CD4-positive, alpha-beta memory T cell (primary cell): ENCODE measurements at regions not wholly inside any gene's neighbourhood (a gene's known extent, or its start where the extent isn't known, plus 50 kb on each side); places are given as distances from the start of the nearest gene placed in this dataset.

Experiments used
- CTCF ChIA-PET: fragments of 350-600 bp; sonication (Branson Sonifier 250); formaldehyde crosslinking; loops from one replicate; lab custom pipeline; 2021; ENCODE audit warnings: inconsistent platforms; ENCODE audit not compliant: partially characterized antibody; lab: Charles Lee
- POLR2A ChIA-PET: fragments of 350-600 bp; sonication (Branson Sonifier 250); formaldehyde crosslinking; loops from one replicate; lab custom pipeline; 2021; ENCODE audit not compliant: partially characterized antibody; lab: Charles Lee
- DNase-seq, 5 donors: peaks; one replicate each; pipeline versions ENCODE4 v3.0.0 to v3.0.0-alpha.2; 2020 to 2022; ENCODE audit warnings: mixed read lengths in 1 of 5
- H3K27ac ChIP-seq: one replicate; pipeline ENCODE4 v1.7.0; 2013; ENCODE audit warnings: low read depth, low read length
- H3K27me3 ChIP-seq: 2 replicates; pipeline ENCODE4 v1.7.0; 2013; ENCODE audit warnings: mild to moderate bottlenecking, low read length, moderate library complexity; ENCODE audit not compliant: insufficient read depth
- H3K36me3 ChIP-seq: 2 replicates; pipeline ENCODE4 v1.7.0; 2013; ENCODE audit warnings: mild to moderate bottlenecking, low read length, moderate library complexity; ENCODE audit not compliant: insufficient read depth
- H3K4me1 ChIP-seq: 2 replicates; pipeline ENCODE4 v1.7.0; 2013; ENCODE audit warnings: mild to moderate bottlenecking, low read length, moderate library complexity; ENCODE audit not compliant: insufficient read depth
- H3K4me3 ChIP-seq, 2 donors: one replicate each; pipeline ENCODE4 v1.7.0; 2013; ENCODE audit warnings: low read length in 2 of 2, mild to moderate bottlenecking in 1 of 2
- H3K9me3 ChIP-seq, 2 donors: one replicate each; pipeline ENCODE4 v1.7.0; 2013; ENCODE audit warnings: low read length in 2 of 2, control low read depth in 1 of 2; ENCODE audit not compliant: control insufficient read depth in 1 of 2
- H3K27ac Mint-ChIP-seq, 7 donors: one replicate each; pipeline ENCODE4 v1.8.0; 2020 to 2021; ENCODE audit warnings: mixed read lengths in 7 of 7, mild to moderate bottlenecking in 6 of 7, inconsistent platforms in 3 of 7, moderate library complexity in 3 of 7
- H3K27me3 Mint-ChIP-seq, 2 donors: one replicate each; pipeline ENCODE4 v1.8.0; 2020 to 2021; ENCODE audit warnings: mixed read lengths in 2 of 2
- H3K36me3 Mint-ChIP-seq, 2 donors: one replicate each; pipeline ENCODE4 v1.8.0; 2020 to 2021; ENCODE audit warnings: mixed read lengths in 2 of 2, inconsistent platforms in 1 of 2, mild to moderate bottlenecking in 1 of 2
- H3K4me1 Mint-ChIP-seq, 4 donors: one replicate each; pipeline ENCODE4 v1.8.0; 2020 to 2021; ENCODE audit warnings: mixed read lengths in 4 of 4, mild to moderate bottlenecking in 1 of 4
- H3K4me3 Mint-ChIP-seq, 8 donors: one replicate each; pipeline ENCODE4 v1.8.0; 2020 to 2021; ENCODE audit warnings: mixed read lengths in 8 of 8, mild to moderate bottlenecking in 7 of 8, moderate library complexity in 6 of 8, inconsistent platforms in 3 of 8
- H3K9me3 Mint-ChIP-seq, 8 donors: one replicate each; pipeline ENCODE4 v1.8.0; 2020 to 2021; ENCODE audit warnings: mixed read lengths in 8 of 8, mild to moderate bottlenecking in 5 of 8, inconsistent platforms in 3 of 8, moderate library complexity in 1 of 8
- intact Hi-C: fragments of 100-400 bp; cut with micrococcal nuclease; formaldehyde crosslinking; loops from one replicate; pipeline ENCODE4 v1.15.1; 2023

DNA sequence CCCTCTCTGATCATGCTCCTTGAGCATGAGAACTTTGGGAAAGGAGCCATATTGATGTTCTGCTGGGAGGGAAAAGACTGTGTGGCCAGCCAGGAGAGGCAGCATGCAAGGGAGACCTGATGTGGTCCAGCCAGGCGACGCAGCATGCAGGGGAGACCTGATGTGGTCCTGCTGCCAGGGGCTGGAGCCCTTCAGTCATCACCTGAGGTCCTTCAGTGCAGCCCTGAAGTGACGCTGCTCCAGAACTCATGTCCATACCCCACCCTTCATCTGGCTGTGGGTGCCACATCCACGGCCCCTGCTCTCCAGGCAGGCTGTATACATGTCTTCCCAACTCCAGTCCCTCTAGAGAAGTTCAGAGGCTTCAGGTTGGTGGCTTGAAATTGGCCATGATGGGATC is 134.4 kb downstream of the ERMARD start:
- intact Hi-C loops = no loop called here
- CTCF ChIA-PET = no interaction called here
- peaks cover 11 to 22% of the 10 kb centered on the region in 2 donors for H3K27me3 Mint-ChIP-seq

DNA sequence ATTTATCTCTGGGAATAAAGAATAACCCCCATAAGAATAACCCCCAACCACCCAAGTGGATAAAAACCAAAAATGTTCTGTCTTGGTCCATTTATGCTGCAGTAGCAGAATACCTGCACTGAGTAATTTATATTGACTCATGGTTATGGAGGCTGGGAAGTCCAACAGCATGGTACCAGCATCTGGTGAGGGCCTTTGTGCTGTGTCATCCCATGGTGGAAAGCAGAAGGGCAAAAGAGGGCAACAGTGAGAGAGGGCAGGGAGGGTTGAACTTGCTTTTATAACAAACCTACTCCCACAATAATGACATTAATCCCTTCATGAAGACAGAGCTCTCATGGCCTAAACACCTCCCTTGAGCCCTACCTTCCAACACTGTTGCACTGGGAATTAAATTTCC is 133.7 kb downstream of the ERMARD start:
- Histone ChIP-seq H3K4me3 (no peak overlapping the region), H3K27me3 (no peaks in the 10 kb centered on the region), H3K9me3 (no peaks in the 10 kb centered on the region), H3K36me3 (no peaks in the 10 kb centered on the region), H3K4me1 (no peaks in the 10 kb centered on the region), H3K27ac (no peak overlapping the region)
- ChIA-PET POLR2A (no interaction called here), CTCF (no interaction called here)
- no peak overlapping the region for H3K4me3 Mint-ChIP-seq
- DNase-seq = no peak
- no peak overlapping the region for H3K27ac Mint-ChIP-seq
- peaks cover 0 to 8% (median 0%) of the 10 kb centered on the region in 8 donors for H3K9me3 Mint-ChIP-seq
- intact Hi-C loops = no loop called here
- no peaks in the 10 kb centered on the region for H3K4me1 Mint-ChIP-seq
- H3K27me3 Mint-ChIP-seq = peaks cover 11 to 22% of the 10 kb centered on the region in 2 donors
- peaks cover 0 to 5% of the 10 kb centered on the region in 2 donors for H3K36me3 Mint-ChIP-seq

More for the DNA sequence above, 134.4 kb downstream of the ERMARD start:
- Histone ChIP-seq H3K9me3 (no peaks in the 10 kb centered on the region), H3K4me3 (no peak overlapping the region), H3K4me1 (no peaks in the 10 kb centered on the region), H3K27me3 (no peaks in the 10 kb centered on the region), H3K27ac (no peak overlapping the region), H3K36me3 (no peaks in the 10 kb centered on the region)
- H3K4me3 Mint-ChIP-seq = no peak overlapping the region
- POLR2A ChIA-PET = no interaction called here
- no peaks in the 10 kb centered on the region for H3K4me1 Mint-ChIP-seq
- peaks cover 0 to 11% (median under 1%) of the 10 kb centered on the region in 8 donors for H3K9me3 Mint-ChIP-seq
- peaks cover 0 to 5% of the 10 kb centered on the region in 2 donors for H3K36me3 Mint-ChIP-seq
- H3K27ac Mint-ChIP-seq = no peak overlapping the region
- DNase-seq = no peak

DNA sequence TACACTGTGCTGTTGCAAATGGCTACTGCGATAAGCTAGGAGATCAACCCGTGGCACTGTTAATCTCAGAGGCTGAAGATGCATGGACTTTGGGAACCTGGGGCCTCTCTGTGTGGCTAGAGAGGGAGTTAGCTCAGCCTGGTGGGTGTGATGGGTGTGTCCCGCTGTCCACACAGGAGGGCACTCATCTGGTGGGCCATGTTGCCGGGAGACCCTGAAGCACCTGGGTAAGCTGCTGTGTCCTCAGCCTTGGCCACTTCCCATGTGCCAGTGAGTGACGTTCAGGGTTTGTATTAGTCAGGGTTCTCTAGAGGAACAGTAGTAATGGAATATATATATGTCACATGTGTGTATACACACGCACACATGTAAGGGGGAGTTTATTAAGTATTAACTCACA is 132.7 kb downstream of the ERMARD start:
- intact Hi-C loops = no loop called here
- Mint-ChIP-seq H3K4me1 (no peaks in the 10 kb centered on the region), H3K36me3 (peaks cover 0 to 5% of the 10 kb centered on the region in 2 donors), H3K27me3 (peaks cover 11 to 22% of the 10 kb centered on the region in 2 donors), H3K27ac (no peak overlapping the region), H3K4me3 (no peak overlapping the region), H3K9me3 (peaks cover 0 to 5% (median 0%) of the 10 kb centered on the region in 8 donors)
- Histone ChIP-seq H3K9me3 (no peaks in the 10 kb centered on the region), H3K4me3 (no peak overlapping the region), H3K36me3 (no peaks in the 10 kb centered on the region), H3K27ac (no peak overlapping the region), H3K4me1 (no peaks in the 10 kb centered on the region), H3K27me3 (no peaks in the 10 kb centered on the region)
- DNase-seq = no peak
- ChIA-PET CTCF (no interaction called here), POLR2A (no interaction called here)

DNA sequence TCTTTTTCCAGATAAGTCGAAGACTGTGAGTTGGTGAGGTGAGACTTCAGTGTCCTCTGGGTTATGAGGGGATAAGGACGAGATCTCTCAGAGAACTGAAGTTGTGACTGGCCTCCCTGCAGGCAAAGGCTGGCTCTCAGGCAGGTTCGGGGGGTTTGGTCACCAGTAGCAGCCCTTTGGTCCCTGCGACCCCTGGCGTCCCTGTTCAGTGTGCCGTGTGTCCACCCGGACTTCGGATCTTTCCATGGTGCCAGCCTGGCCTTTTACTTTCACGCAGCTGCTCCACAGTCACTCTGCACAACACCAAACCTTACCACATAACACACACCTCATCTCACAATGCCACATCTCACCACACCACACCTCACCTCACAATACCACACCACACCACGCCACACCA is 131.9 kb downstream of the ERMARD start:
- no peaks in the 10 kb centered on the region for H3K4me1 Mint-ChIP-seq
- no peak overlapping the region for H3K27ac Mint-ChIP-seq
- peaks cover 12 to 22% of the 10 kb centered on the region in 2 donors for H3K27me3 Mint-ChIP-seq
- Histone ChIP-seq H3K27me3 (no peaks in the 10 kb centered on the region), H3K27ac (no peak overlapping the region), H3K4me1 (no peaks in the 10 kb centered on the region), H3K36me3 (no peaks in the 10 kb centered on the region), H3K4me3 (no peak overlapping the region), H3K9me3 (no peaks in the 10 kb centered on the region)
- H3K36me3 Mint-ChIP-seq = peaks cover 0 to 5% of the 10 kb centered on the region in 2 donors
- DNase-seq = no peak
- H3K4me3 Mint-ChIP-seq = no peak overlapping the region
- CTCF ChIA-PET = no interaction called here
- POLR2A ChIA-PET = no interaction called here
- peaks cover 0 to 5% (median 0%) of the 10 kb centered on the region in 8 donors for H3K9me3 Mint-ChIP-seq
- intact Hi-C loops = no loop called here

DNA sequence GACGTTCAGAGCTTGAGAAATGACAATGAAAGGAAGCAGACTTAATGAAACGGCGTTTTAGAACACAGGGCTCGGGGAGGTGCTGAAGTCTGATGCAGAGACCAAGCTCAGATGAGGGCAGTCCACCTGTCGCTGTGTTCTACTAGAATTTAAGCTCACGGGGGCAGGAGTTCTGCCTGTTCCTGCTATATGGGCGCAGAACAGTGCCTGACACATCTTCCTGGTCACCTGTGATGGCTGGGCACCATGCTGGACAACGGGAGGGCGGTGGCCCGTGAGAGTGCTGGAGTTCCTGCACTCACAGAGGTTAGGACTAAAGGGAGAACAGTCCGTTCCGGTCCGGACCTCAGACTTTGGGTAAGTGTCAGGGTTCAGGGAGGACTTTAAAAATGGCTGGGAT is 130.6 kb downstream of the ERMARD start:
- H3K27me3 Mint-ChIP-seq = peaks cover 12 to 21% of the 10 kb centered on the region in 2 donors
- no peaks in the 10 kb centered on the region for H3K27me3 ChIP-seq
- ChIA-PET CTCF (interaction anchor here (0.9 kb wide), 1 partner anchor 92 kb away, joined by 3 read pairs; no protein-coding TSS in a partner anchor), POLR2A (no interaction called here)
- no peaks in the 10 kb centered on the region for H3K9me3 ChIP-seq
- H3K36me3 ChIP-seq = no peaks in the 10 kb centered on the region
- H3K36me3 Mint-ChIP-seq = peaks cover 0 to 5% of the 10 kb centered on the region in 2 donors
- H3K27ac Mint-ChIP-seq = no peak overlapping the region
- DNase-seq = no peak
- H3K4me1 ChIP-seq = no peaks in the 10 kb centered on the region
- no peak overlapping the region for H3K27ac ChIP-seq
- intact Hi-C loops = no loop called here
- H3K4me3 Mint-ChIP-seq = no peak overlapping the region
- no peaks in the 10 kb centered on the region for H3K4me1 Mint-ChIP-seq
- H3K4me3 ChIP-seq = no peak overlapping the region
- peaks cover 0 to 5% (median 0%) of the 10 kb centered on the region in 8 donors for H3K9me3 Mint-ChIP-seq

GRCh38 chr6:169881398-169881797 is 130.0 kb downstream of the ERMARD start:
- POLR2A ChIA-PET = no interaction called here

DNA sequence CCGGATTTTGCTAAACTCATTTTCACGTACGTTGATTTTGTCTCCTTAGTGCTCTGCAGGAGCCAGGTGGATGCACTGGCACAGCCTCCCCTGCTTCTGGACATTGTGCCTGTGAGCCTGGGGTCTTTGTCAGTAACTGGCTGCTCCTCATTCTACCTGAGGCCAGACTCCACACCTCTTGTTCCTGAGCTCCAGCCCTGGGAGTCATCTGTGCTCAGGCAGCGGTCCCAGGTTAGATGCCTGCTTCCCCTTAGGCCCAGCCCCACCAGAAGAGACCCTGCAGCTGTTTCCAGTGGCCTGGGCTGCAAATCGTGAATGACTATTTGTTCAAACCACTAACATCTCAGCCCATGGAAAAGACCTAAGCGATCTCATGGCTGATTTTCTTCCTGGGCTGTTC is 129.1 kb downstream of the ERMARD start:
- no peak for DNase-seq
- Mint-ChIP-seq H3K4me1 (no peaks in the 10 kb centered on the region), H3K4me3 (no peak overlapping the region), H3K27me3 (peaks cover 13 to 14% of the 10 kb centered on the region in 2 donors), H3K36me3 (peaks cover 0 to 5% of the 10 kb centered on the region in 2 donors), H3K9me3 (peaks cover 0 to 5% (median 0%) of the 10 kb centered on the region in 8 donors), H3K27ac (no peak overlapping the region)
- no peaks in the 10 kb centered on the region for H3K9me3 ChIP-seq
- intact Hi-C loops = no loop called here
- H3K27ac ChIP-seq = no peak overlapping the region
- ChIA-PET POLR2A (no interaction called here), CTCF (no interaction called here)
- H3K36me3 ChIP-seq = no peaks in the 10 kb centered on the region
- no peaks in the 10 kb centered on the region for H3K27me3 ChIP-seq
- H3K4me3 ChIP-seq = no peak overlapping the region
- H3K4me1 ChIP-seq = no peaks in the 10 kb centered on the region

More at GRCh38 chr6:169881398-169881797, 130.0 kb downstream of the ERMARD start:
- no peaks in the 10 kb centered on the region for H3K9me3 ChIP-seq
- Mint-ChIP-seq H3K4me1 (no peaks in the 10 kb centered on the region), H3K27me3 (peaks cover 12 to 20% of the 10 kb centered on the region in 2 donors), H3K27ac (no peak overlapping the region), H3K4me3 (no peak overlapping the region), H3K36me3 (peaks cover 0 to 5% of the 10 kb centered on the region in 2 donors), H3K9me3 (peaks cover 0 to 5% (median 0%) of the 10 kb centered on the region in 8 donors)
- H3K4me3 ChIP-seq = no peak overlapping the region
- no peaks in the 10 kb centered on the region for H3K4me1 ChIP-seq
- no peak for DNase-seq
- no peaks in the 10 kb centered on the region for H3K27me3 ChIP-seq
- H3K36me3 ChIP-seq = no peaks in the 10 kb centered on the region
- CTCF ChIA-PET = interaction anchor here (0.9 kb wide), 1 partner anchor 92 kb away, joined by 3 read pairs; no protein-coding TSS in a partner anchor
- no peak overlapping the region for H3K27ac ChIP-seq
- intact Hi-C loops = no loop called here
